ENCODE measurements at regions not wholly inside any gene's neighbourhood (a gene's known extent, or its start where the extent isn't known, plus 50 kb on each side); places are given as distances from the start of the nearest gene placed in this dataset.
"Not testable (repeated sequence)": the region's sequence is repeated elsewhere in the genome, so short reads cannot be mapped to it uniquely, and the experiment has no call there.

- DNase-seq (ENCODE audit: low spot score): no peak
Observed at GRCh38 chrX:39222346-39223113, 421.3 kb downstream of the MID1IP1 start.

- no peak for DNase-seq (ENCODE audit: low spot score)
Observed at GRCh38 chrX:39226251-39226650, 425.0 kb downstream of the MID1IP1 start.

GRCh38 chrX:39227371-39227770, 426.1 kb downstream of the MID1IP1 start:
- no peak for DNase-seq (ENCODE audit: low spot score)

- DNase-seq (ENCODE audit: low spot score): no peak
Observed at GRCh38 chrX:39238006-39238405, 436.7 kb downstream of the MID1IP1 start.

- DNase-seq (ENCODE audit: low spot score): peak; percentile 43
Observed at GRCh38 chrX:39242187-39242586, 440.9 kb downstream of the MID1IP1 start.

GRCh38 chrX:39244147-39244546, 442.9 kb downstream of the MID1IP1 start:
- DNase-seq (ENCODE audit: low spot score): peak; percentile 18

- DNase-seq (ENCODE audit: low spot score): no peak
Observed at GRCh38 chrX:39245024-39245423, 443.8 kb downstream of the MID1IP1 start.

- DNase-seq (ENCODE audit: low spot score): no peak
Observed at GRCh38 chrX:39247536-39247935, 446.3 kb downstream of the MID1IP1 start.

GRCh38 chrX:39248330-39248729, 447.1 kb downstream of the MID1IP1 start:
- no peak for DNase-seq (ENCODE audit: low spot score)

- no peak for DNase-seq (ENCODE audit: low spot score)
Observed at GRCh38 chrX:39249999-39250398, 448.7 kb downstream of the MID1IP1 start.

- no peak for DNase-seq (ENCODE audit: low spot score)
Observed at GRCh38 chrX:39251995-39252394, 450.7 kb downstream of the MID1IP1 start.

GRCh38 chrX:39253551-39253950, 452.3 kb downstream of the MID1IP1 start:
- DNase-seq (ENCODE audit: low spot score): no peak

- no peak for DNase-seq (ENCODE audit: low spot score)
Observed at GRCh38 chrX:39258331-39258730, 457.1 kb downstream of the MID1IP1 start.

GRCh38 chrX:39260965-39261364, 459.7 kb downstream of the MID1IP1 start:
- peak; percentile 58 for DNase-seq (ENCODE audit: low spot score)

- peak; percentile 55 for DNase-seq (ENCODE audit: low spot score)
Observed at GRCh38 chrX:39261446-39262147, 460.3 kb downstream of the MID1IP1 start.

- no peak for DNase-seq (ENCODE audit: low spot score)
Observed at GRCh38 chrX:39262641-39263040, 461.4 kb downstream of the MID1IP1 start.

GRCh38 chrX:39264023-39264422, 462.8 kb downstream of the MID1IP1 start:
- DNase-seq (ENCODE audit: low spot score): no peak

GRCh38 chrX:39267176-39267575, 465.9 kb downstream of the MID1IP1 start:
- no peak for DNase-seq (ENCODE audit: low spot score)

GRCh38 chrX:39268207-39268606, 466.9 kb downstream of the MID1IP1 start:
- DNase-seq (ENCODE audit: low spot score): no peak

GRCh38 chrX:39275500-39276068, 474.3 kb downstream of the MID1IP1 start:
- no peak for DNase-seq (ENCODE audit: low spot score)

GRCh38 chrX:39277685-39278390, 476.6 kb downstream of the MID1IP1 start:
- DNase-seq (ENCODE audit: low spot score): not testable (repeated sequence)

- DNase-seq (ENCODE audit: low spot score): no peak
Observed at GRCh38 chrX:39283239-39283638, 482.0 kb downstream of the MID1IP1 start.

GRCh38 chrX:39288592-39288991, 487.3 kb downstream of the MID1IP1 start:
- no peak for DNase-seq (ENCODE audit: low spot score)
